NCI-H524 (cell line): ENCODE measurements at regions not wholly inside any gene's neighbourhood (a gene's known extent, or its start where the extent isn't known, plus 50 kb on each side); places are given as distances from the start of the nearest gene placed in this dataset.
"Not testable (repeated sequence)": the region's sequence is repeated elsewhere in the genome, so short reads cannot be mapped to it uniquely, and the experiment has no call there.

Source experiments
- DNase-seq, 2 experiments: peaks; one replicate each; lab custom pipeline; 2025; lab: John Stamatoyannopoulos, UW

DNA sequence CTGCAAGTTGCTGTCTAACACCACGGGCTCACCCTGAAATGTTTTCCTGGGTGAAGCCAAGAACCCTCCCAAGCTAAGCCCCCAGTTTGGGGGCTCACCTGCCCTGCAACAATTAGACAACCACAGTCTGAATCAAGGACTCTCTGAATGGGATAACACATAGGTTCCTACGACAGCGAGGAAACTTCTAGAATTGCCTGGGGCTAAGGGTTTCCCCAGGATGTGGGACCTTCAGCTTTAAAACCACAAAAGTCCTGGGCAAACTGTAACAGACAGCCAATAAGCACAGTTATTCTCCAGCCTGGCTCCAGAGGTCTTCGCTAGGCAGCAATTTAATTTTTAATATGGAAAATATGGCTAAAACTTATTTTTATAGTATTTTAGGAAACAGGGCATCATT, 162.6 kb downstream of the PRKX start:
- DNase-seq = no peak

DNA sequence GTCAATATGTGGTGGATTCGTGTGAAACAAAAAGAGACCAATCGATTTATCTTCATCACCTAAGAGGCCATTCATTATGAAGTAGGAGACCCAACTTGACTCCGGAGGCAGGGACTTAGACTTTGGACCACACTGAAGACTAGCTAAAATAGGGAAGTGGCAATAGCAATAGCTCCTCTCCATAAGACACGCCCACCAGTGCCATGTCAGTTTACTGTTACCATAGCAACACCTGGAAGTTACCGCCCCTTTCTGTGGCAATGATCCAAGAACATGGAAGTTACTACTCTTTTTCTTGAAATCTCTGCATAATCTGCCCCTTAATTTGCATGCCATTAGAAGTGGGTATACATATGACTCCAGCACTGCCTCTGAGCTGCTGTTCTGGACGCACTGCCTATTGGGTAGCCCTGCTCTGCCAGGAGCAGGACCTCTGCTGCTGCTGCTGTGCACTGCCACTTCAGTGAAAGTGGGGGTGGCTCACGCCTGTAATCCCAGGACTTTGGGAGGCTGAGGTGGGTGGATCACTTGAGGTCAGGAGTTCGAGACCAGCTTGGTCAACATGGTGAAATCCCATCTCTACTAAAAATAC, 163.2 kb downstream of the PRKX start:
- DNase-seq = peak; percentile 27 to 42

DNA sequence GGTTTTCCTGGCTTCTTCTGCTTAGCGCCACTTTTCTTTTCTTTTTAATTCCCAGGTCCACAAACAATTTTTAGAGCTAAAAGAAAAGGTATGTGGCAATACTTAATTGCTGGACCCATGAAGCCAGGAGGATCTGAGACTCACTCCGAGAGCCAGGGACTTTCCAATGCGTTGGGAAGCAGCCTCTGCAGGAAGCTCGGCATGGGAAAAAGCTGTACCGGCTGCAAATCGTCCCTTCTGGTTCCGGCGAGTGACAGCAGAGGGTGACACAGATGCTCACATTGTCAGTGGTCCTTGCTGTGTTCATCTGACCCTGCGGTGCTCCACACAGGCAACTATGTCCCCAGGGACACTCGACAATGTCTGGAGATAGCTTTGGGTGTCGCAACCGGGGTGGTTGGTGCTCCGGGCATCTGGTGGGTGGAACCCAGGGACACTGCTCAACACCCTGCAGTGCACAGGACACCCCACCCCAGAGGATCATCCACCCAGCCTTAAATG, 164.0 kb downstream of the PRKX start:
- peak; percentile 72 to 89 for DNase-seq

DNA sequence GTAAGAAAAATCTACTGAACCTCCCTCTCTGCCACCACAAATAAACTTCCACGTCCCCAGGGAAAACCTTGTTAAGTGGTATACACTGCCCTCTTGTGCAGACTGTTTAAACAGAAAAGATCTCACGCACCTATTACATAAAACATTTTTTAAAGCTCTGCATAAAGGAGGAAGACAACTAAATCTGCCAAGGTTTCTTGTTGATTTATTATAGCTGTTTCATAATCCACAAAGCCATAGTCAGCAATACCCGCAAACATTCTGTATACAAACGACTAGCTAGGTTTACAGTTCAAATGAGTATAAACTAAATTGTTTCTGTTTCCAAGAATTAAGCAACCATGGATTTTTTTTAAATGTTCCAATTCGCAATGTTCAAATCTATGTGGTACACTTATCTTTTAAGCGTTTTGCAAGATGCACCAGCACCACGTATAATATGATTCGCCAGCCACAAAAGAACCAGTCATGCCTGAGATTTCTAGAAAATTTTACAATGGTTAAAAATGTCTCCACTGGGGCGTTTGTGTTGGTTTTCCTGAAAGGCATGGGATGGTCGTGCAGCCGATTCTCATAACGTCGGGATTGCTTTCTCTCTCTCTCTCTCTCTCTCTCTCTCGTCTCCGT, 164.6 kb downstream of the PRKX start:
- peak; percentile 53 to 83 for DNase-seq

DNA sequence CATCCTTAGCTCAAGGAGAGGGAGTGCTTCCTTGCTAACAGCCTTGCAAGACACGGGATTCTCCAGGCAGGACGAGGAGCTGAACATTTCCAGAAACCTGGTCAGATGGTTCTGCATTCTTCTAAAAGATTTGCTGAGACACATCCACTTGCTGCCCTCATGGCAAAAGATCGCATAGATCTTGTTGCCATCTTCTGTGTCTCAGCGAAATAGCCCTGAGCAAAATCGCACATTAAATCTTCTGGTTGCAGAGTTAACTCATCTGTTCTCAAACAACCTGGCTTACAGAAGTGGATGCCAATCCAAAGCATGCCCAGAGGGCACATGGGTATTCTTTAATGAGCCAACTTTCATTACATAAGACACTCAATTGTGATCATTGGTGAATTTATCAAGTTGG, 167.5 kb downstream of the PRKX start:
- DNase-seq = no peak

DNA sequence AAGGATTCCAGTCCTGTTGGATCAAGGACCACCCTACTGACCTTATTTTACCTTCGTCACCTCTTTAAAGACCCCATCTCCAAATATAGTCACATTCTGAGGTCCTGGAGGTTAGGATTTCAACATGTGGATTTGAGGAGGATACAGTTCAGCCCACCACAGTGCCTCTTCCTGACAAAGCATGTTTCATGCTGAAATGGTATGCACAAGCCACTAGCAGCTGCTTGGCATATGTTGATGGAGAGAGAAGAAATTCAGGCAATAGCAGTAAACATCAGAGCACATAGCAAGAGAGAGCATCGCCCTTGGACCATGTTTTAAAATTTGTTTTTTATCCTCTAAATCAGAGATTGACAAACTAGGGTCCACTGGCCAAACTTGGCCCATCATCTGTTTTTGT, 172.1 kb downstream of the PRKX start:
- no peak for DNase-seq

DNA sequence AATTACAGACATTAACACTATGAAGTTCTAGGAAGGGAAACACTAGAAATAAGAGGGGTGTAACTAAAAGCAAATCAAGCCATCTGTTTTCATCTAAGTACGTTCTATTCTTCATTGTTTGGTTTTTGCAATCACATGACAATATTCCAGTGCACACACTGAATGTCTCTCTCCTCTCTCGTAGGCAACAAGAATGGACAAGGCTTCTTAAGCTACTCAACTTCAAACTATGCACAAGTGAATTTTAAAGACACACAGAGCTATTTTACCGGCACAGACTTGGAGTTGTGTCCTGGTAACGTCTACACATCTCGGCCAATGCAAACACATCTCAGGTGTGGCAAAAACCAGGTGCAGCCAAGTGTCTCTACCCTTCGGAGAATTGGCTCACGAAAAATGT, 173.3 kb downstream of the PRKX start:
- DNase-seq = no peak

DNA sequence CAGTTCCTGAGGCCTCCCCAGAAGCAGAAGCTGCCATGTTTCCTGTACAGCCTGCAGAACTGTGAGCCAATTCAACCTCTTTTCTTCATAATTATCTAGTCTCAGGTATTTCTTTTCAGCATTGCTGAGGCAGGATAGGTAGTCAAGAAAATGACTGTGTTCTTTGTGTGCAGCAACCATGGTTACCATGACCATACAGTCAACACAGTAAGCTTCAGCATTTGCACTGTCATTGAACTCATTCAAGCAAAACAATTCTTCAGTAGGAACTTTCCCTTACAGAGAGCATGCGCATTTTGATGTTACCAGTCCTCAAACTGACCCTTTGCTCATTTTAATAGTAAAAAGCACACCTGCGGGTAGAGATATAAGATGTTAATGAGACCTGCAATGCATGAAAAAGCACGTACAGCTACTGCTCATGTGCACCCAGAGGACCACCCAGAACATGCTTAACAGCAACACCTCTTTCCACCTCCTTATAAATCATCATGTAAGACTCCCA, 180.8 kb downstream of the PRKX start:
- DNase-seq = no peak

DNA sequence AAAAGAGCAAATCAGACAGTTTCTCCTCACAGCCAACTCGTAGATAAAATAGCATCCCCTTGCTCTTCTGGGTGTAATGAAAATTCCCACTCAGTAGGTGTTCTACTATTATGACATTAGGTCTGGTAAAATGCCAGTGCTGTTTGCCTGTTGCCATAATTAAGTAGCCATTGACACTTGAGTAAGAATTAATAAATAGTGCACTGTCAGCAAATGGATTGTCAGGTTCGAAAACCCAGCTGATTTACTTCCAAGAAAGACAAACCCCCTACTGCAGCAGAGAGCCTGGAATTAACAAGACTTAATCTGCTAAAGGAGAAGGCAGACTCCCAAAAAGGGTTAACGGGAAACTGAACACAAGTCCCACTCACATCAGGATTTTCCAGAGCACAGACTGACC, 182.0 kb downstream of the PRKX start:
- DNase-seq = not testable (repeated sequence)

DNA sequence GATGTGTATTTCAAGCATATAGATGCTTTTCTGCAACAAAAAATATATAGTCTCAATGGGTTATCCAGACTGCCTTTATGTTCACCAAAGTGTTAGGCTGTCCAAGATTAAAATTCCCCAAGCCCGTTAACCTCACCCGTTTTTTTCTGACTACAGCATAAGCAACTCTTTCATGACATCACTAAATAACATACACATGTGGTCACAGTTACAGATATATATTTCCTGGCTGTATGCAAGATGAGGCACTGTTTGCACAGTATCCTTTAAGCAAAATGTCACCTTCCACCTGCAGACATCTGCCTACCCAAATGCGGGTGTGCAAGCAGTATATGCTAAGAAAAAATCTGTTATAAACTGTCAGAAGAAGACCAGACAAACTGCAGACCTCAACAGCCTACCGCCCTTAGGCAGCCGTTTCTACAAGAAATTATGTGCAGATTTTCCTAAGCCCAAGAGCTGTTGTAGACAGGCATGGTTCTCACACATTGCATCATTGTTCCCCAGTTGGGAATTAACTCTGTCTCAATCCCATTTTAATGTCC, 183.1 kb upstream of the MXRA5 start:
- no peak for DNase-seq

DNA sequence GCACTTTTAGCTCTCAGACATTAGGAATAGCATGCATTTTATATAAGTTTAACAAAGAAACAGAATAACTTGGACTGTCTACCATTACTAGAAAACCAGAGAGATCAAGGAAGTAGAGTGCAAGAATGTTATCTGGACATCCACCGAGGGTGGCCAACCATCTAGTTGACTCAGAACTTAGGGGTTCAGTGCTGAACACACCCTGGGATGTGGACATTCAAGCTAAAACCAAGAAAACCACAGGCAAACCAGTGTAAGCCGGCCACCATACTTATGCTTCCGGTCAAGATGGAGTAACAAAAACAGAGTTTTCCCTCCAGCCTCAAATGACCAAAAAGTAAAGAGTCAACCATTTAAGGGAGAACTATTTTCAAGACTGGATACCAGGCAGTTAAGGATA, 181.4 kb upstream of the MXRA5 start:
- DNase-seq = no peak

DNA sequence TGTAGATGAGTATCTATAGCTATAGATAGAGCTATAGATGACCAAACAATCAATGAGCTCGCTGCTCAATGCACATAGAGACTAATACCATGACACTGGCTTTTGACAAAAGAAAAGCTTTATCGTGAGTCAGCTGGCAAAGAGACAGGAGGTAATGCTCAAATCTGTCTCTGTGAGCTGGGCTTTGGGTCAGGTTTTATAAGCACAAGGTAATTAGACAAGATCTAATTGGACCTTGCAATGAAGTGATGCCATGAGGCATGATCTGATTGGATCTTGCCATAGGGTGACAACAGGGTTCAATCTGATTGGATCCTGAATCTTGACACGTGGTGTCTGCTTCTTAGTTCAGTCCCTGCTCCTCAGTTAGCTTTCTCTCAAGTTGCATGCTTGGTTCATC, 180.7 kb upstream of the MXRA5 start:
- no peak for DNase-seq

DNA sequence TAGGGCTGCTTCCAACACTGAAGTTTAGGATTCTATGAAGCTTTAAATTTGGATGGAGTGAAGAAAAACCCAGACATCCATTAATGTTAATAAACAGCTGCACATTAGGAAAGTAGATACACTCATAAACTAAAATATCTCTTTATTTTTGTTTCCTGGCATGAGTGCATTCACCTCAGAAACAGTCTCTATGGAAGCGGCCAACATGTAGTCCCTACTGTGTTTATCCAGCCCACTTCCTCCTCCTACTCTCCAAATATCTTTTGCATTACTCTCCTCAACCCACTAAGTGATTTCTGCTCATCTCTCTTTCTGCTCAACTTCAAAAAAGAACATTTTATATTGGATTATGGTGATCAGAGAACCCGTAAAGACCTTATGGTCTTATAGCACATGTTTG, 180.3 kb upstream of the MXRA5 start:
- no peak for DNase-seq

DNA sequence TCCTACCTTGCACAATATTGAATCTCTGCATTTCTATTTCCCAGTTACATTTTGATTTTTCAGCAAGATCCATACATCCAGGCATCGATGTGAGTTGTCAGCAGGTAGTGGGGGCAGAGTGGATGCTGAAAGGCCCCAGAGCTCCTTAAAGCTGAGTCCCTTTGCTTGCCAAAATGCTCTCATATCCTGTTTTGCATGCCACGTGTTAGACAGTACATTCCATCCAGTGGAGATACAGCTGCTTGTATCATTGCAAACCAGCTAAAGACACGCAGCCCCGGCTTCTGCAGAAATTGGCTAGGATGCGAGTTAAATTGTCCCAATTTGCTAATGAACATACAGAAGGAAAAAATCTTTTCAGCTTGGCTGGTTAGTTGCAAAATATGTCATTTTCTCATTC, 179.6 kb upstream of the MXRA5 start:
- DNase-seq = no peak

DNA sequence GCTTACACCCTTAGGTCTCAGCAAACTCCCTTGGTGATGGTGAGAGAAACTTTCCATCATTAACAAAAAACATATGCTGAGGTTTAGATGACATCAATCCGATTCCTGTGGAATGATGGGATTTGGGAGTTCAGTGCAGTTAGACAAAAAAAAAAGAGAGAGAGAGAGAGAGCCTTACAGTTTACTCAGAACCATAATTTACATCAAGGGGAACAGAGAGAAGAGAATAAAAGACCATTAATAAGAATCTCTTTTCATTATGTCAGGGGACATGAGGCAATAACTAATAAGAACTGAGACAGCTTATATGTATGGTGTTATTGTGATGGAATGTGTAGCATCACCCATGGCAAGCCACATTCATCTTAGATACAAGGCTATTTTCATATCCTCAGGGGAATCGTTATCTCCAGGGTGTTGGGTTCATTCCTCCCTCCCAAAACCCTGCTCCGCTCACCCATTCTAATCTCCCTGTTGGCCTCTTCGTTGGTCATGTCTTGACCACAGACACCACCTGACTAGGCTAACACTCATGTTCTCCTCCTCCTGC, 175.7 kb upstream of the MXRA5 start:
- no peak for DNase-seq

DNA sequence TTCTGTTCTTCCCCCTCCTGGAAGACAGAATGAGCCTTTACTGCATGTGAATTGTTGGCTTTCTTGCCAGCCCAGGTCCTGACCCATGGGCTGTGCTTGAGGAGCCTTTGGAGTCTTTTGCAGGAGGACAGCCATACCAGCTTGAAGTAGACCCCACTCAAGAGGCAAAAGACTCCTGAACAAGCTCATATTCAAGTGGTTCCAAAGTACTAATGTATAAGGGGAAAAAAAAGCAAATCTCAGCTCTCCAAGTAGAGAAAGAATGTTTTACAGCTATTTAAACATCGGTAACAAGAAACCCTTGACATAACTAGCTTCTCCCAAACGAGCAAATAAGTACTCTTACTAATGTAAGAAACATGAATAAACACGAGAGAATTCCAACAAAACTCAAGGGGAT, 174.9 kb upstream of the MXRA5 start:
- no peak for DNase-seq

DNA sequence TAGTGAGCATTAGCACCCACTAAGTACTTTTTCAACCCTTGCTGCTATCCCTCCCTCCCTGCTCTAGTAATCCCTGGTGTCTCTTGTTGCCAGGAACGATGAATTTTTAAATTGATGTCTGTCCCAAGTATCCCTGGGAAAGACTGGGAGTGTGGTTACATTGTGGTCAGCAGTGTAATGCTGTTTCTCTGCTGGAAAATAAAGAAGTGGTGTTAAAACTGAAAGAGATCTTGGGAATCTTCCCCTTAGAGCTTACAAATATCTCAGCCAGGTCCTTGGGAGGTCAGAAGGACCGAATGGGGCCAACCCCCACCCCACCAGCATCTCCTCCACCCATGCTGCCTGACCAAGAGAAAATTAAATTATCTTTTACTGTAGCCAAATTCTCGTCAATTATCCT, 174.5 kb upstream of the MXRA5 start:
- DNase-seq = no peak

DNA sequence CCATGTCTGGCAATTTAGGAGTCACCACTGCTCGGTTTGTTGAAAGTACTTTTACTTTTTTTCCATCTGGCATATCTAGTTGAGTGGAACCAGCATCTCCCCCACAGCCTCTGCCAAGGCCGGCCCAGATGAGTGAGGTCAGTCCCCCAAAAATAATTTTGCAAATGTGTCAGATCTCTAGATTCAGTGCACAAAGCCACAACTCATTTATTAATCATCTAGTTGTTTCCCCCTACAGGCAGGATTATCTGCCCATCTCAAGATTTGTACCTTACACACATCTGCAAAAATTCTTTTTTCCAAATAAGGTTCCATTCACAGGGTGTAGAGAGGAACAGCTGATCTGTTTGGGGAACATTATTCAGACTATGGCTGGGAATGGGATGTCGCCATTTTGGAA, 174.0 kb upstream of the MXRA5 start:
- DNase-seq = no peak

DNA sequence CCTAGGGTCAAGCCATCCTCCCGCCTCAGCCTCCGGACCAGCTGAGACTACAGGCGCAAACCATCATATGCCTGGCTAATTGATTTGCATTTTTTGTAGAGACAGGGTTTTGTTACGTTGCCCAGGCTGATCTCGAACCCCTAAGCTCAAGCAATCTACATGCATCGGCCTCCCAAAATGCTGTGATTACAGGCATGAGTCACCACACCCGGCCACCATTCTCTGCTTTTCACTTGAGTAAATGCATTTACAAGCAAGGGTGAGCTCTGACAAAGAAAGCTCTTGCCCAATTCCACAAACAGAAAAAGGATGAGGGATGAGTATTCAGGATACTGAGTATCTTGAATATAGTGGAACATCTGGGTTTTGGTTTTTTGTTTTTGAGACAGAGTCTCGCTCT, 172.9 kb upstream of the MXRA5 start:
- not testable (repeated sequence) for DNase-seq

DNA sequence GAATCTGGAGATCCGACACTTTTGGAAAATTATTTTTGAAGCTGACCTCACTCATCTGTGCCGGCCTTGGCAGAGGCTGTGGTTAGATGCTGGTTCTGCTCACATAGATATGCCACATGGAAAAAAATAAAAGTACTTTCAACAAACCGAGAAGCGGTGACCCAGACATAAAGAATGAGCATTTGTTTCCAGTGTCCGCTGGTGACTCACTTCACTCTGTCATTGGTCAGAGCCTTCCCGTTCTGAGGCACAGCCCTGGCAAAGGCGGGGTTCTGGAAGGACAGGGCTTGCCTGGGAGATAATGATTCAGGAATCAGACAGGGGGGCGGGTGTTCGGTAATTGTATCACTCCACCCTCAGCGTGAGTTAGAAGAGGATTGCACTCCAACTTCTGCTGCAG, 172.4 kb upstream of the MXRA5 start:
- no peak for DNase-seq

DNA sequence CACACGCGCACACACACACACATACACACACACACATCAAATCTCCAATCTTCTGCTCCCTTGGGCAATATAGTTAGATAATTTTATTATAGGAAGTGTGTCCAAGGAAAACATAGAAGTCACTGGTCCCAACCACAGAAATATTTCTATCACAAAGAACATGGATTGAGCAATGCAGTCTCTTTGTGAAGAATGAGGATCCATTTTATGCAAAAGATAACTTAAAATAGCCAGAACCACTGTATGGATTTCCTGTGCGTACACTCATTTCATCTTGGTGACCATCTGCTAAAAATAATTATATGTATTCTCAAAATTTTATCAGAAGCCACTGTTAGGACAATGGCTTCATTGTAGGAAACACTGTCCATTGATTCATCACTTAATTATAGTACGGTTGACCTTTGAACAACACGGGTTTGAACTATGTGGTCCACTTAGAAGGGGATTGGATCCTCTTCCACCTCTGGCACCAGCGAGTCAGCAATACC, 169.6 kb upstream of the MXRA5 start:
- no peak for DNase-seq

DNA sequence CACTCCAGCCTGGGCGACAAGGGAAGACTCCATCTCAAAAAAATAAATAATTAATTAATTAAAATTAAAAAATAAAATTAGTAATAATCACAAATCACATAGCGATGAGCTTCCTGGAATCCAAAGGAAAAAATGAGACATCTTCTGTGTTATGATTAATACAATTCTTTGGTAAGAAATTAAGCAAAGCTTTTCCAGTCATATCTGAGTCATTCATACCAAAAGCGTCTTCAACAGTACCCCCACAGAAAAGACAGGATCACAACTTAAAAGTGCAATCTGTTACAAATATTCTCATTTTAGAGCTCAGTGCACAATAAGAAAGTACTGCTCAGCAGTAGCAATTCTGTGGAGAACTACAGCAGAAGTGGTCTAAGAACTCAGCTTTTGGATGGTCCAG, 168.5 kb upstream of the MXRA5 start:
- no peak for DNase-seq

DNA sequence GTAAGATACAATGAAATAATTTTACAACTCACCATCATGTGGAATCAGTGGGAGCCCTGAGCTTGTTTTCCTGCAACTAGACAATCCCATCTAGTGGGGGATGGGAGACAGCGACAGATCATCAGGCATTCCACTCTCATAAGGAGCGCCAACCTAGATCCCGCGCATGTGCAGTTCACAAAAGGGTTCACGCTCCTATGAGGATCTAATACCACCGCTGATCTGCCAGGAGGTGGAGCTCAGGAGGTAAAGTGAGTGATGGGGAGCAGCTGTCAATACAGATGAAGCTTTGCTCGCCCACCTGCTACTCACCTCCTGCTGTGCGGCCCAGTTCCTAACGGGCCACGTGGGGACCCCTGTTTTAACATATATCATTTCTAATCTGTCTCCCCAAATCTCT, 165.7 kb upstream of the MXRA5 start:
- DNase-seq = peak; percentile 88 to 92
